Panc1 (cell line): ENCODE measurements at regions not wholly inside any gene's neighbourhood (a gene's known extent, or its start where the extent isn't known, plus 50 kb on each side); places are given as distances from the start of the nearest gene placed in this dataset.
"Not testable (repeated sequence)": the region's sequence is repeated elsewhere in the genome, so short reads cannot be mapped to it uniquely, and the experiment has no call there.

Experiments
- ATAC-seq: fragments of 200-7000 bp; cut with Tn5 transposase; 2 replicates; pipeline ENCODE4 v1.9.1; 2020; ENCODE audit warnings: mild to moderate bottlenecking, moderate library complexity
- BruUV-seq: library from RNA; stranded (reverse); fragments of 400-500 nt; replicated peaks from 2 replicates; lab custom pipeline; 2021; lab: Mats Ljungman, UMichigan
- CTCF ChIA-PET: fragments of 300-600 bp; sonication (Branson Sonifier 250); formaldehyde crosslinking; loops from one replicate; lab custom pipeline; 2022; ENCODE audit warnings: antibody characterized with exemption; lab: Charles Lee
- POLR2A ChIA-PET: fragments of 300-600 bp; sonication (Branson Sonifier 250); formaldehyde crosslinking; loops from one replicate; lab custom pipeline; 2022; ENCODE audit warnings: antibody characterized with exemption; lab: Charles Lee
- DNase-seq: peaks from one replicate; pipeline ENCODE4 v3.0.0-alpha.2; 2010; ENCODE audit warnings: low read depth, low spot score
- H3K27ac ChIP-seq: 2 replicates; pipeline ENCODE4 v1.5.1; 2011; ENCODE audit warnings: mild to moderate bottlenecking, low read length, inconsistent platforms
- H3K27me3 ChIP-seq: fragments of 200-500 bp; sonication (Bioruptor generic); 2 replicates; pipeline ENCODE4 v1.6.0; 2014; ENCODE audit warnings: low read length, inconsistent platforms; ENCODE audit not compliant: control insufficient read depth, insufficient read depth
- H3K36me3 ChIP-seq: fragments of 200-500 bp; sonication (Bioruptor generic); 2 replicates; pipeline ENCODE4 v1.5.1; 2014; ENCODE audit warnings: inconsistent platforms, mild to moderate bottlenecking, low read length, moderate library complexity; ENCODE audit not compliant: control insufficient read depth, insufficient read depth
- H3K4me1 ChIP-seq: 2 replicates; pipeline ENCODE4 v1.5.1; 2011; ENCODE audit warnings: inconsistent platforms, mild to moderate bottlenecking, low read length, moderate library complexity; ENCODE audit not compliant: control insufficient read depth, insufficient read depth
- H3K4me3 ChIP-seq, 2 experiments: 2 replicates each; pipeline ENCODE4 v1.5.1; 2011 to 2012; ENCODE audit warnings: low read depth in 2 of 2, low read length in 2 of 2, mild to moderate bottlenecking in 2 of 2, inconsistent platforms in 1 of 2, moderate library complexity in 1 of 2
- H3K9me3 ChIP-seq: fragments of 200-500 bp; sonication (Bioruptor generic); 2 replicates; pipeline ENCODE4 v1.5.1; 2014; ENCODE audit warnings: low read depth, mild to moderate bottlenecking, inconsistent platforms, low read length, moderate library complexity; ENCODE audit not compliant: control insufficient read depth, insufficient read depth
- POLR2AphosphoS5 ChIP-seq: IDR thresholded peaks from 2 replicates; pipeline ENCODE4 v1.6.1; 2012; ENCODE audit warnings: mild to moderate bottlenecking, low read depth, low read length, moderate library complexity
- SIN3A ChIP-seq: IDR thresholded peaks from 2 replicates; pipeline ENCODE4 v1.6.1; 2012; ENCODE audit warnings: low read depth, mild to moderate bottlenecking, low read length, moderate library complexity, borderline replicate concordance; ENCODE audit not compliant: insufficient read depth
- TCF7L2 ChIP-seq: IDR thresholded peaks from 2 replicates; pipeline ENCODE4 v1.6.1; 2011; ENCODE audit warnings: mild to moderate bottlenecking, low read depth, low read length, inconsistent platforms
- in situ Hi-C: cut with HindIII; loops from 2 replicates; pipeline ENCODE4 v1.10.0; 2016; ENCODE audit warnings: low sequenced_read_pairs, low pct_unique_long_range_greater_than_20kb
- intact Hi-C: fragments of 100-400 bp; cut with micrococcal nuclease; formaldehyde crosslinking; loops from one replicate; pipeline ENCODE4 v1.10.0; 2022; ENCODE audit not compliant: unreplicated experiment
- TF ChIP-seq, protein P1 (sequence below): fragments of 450-650 bp; IDR thresholded peaks from 2 replicates; pipeline ENCODE4 v1.5.1; 2017; ENCODE audit warnings: mild to moderate bottlenecking
- TF ChIP-seq, protein P2 (sequence below), 2 experiments: IDR thresholded peaks; 2 replicates each; pipeline ENCODE4 v1.6.1; 2011 to 2012; ENCODE audit warnings: low read depth in 2 of 2, control low read depth in 1 of 2, low read length in 1 of 2, mild to moderate bottlenecking in 1 of 2, moderate library complexity in 1 of 2; ENCODE audit not compliant: insufficient read depth in 1 of 2

- ATAC-seq = no peak
- Histone ChIP-seq H3K4me3 (no peak overlapping the region), H3K9me3 (no peaks in the 10 kb centered on the region), H3K27me3 (no peaks in the 10 kb centered on the region), H3K36me3 (no peaks in the 10 kb centered on the region), H3K4me1 (no peaks in the 10 kb centered on the region), H3K27ac (no peak overlapping the region)
- BruUV-seq = no TSS peak
- DNase-seq = no peak
- TF ChIP-seq, protein P1, sequence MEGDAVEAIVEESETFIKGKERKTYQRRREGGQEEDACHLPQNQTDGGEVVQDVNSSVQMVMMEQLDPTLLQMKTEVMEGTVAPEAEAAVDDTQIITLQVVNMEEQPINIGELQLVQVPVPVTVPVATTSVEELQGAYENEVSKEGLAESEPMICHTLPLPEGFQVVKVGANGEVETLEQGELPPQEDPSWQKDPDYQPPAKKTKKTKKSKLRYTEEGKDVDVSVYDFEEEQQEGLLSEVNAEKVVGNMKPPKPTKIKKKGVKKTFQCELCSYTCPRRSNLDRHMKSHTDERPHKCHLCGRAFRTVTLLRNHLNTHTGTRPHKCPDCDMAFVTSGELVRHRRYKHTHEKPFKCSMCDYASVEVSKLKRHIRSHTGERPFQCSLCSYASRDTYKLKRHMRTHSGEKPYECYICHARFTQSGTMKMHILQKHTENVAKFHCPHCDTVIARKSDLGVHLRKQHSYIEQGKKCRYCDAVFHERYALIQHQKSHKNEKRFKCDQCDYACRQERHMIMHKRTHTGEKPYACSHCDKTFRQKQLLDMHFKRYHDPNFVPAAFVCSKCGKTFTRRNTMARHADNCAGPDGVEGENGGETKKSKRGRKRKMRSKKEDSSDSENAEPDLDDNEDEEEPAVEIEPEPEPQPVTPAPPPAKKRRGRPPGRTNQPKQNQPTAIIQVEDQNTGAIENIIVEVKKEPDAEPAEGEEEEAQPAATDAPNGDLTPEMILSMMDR = no peak
- TF ChIP-seq SIN3A (no peak), TCF7L2 (no peak), POLR2AphosphoS5 (no peak)
- TF ChIP-seq, protein P2, sequence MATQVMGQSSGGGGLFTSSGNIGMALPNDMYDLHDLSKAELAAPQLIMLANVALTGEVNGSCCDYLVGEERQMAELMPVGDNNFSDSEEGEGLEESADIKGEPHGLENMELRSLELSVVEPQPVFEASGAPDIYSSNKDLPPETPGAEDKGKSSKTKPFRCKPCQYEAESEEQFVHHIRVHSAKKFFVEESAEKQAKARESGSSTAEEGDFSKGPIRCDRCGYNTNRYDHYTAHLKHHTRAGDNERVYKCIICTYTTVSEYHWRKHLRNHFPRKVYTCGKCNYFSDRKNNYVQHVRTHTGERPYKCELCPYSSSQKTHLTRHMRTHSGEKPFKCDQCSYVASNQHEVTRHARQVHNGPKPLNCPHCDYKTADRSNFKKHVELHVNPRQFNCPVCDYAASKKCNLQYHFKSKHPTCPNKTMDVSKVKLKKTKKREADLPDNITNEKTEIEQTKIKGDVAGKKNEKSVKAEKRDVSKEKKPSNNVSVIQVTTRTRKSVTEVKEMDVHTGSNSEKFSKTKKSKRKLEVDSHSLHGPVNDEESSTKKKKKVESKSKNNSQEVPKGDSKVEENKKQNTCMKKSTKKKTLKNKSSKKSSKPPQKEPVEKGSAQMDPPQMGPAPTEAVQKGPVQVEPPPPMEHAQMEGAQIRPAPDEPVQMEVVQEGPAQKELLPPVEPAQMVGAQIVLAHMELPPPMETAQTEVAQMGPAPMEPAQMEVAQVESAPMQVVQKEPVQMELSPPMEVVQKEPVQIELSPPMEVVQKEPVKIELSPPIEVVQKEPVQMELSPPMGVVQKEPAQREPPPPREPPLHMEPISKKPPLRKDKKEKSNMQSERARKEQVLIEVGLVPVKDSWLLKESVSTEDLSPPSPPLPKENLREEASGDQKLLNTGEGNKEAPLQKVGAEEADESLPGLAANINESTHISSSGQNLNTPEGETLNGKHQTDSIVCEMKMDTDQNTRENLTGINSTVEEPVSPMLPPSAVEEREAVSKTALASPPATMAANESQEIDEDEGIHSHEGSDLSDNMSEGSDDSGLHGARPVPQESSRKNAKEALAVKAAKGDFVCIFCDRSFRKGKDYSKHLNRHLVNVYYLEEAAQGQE (IDR thresholded peaks at IDR 0.05; ENCODE audit: insufficient read depth in 1 of 2, low read depth in 2 of 2, low read length in 1 of 2) = no peak
- CTCF ChIA-PET = no interaction called here
- in situ Hi-C loops (no loop called here), intact Hi-C loops (no loop called here)
- POLR2A ChIA-PET = no interaction called here
These were observed 207.0 kb downstream of the TMEM121 start for GRCh38 chr14:105733081-105734065.

DNA sequence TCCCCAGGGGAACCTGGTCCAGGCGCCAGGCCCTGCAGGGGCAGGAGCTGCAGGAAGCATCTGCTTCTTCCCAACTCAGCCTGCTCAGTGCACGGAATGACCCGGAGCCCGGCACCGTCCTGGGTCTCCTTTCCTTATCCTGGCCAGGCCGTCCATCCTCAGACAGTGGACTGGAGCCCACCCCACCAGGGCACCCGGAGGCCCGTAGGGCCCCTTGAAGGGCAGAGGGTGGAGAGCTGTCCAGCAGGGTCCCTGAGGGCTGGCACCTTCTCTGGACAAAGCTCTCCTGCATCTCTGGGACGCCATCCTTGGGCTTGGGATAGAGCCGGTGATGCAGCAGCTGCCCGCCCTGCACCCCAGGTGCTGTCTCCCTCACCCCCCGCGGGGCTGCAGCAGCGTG, 207.9 kb downstream of the TMEM121 start:
- CTCF ChIA-PET, H3K4me3 ChIP-seq, H3K36me3 ChIP-seq, intact Hi-C loops, DNase-seq, H3K9me3 ChIP-seq, H3K4me1 ChIP-seq, H3K27ac ChIP-seq, BruUV-seq, POLR2A ChIA-PET, in situ Hi-C loops, H3K27me3 ChIP-seq: not testable (repeated sequence)
- peak; percentile 56; the same call in 1 of the 2 replicates for ATAC-seq

GRCh38 chr14:105736331-105736730, 209.9 kb downstream of the TMEM121 start:
- not testable (repeated sequence) for BruUV-seq

More at GRCh38 chr14:105736331-105736730, 209.9 kb downstream of the TMEM121 start:
- ATAC-seq, H3K4me1 ChIP-seq, H3K36me3 ChIP-seq, H3K27me3 ChIP-seq, POLR2A ChIA-PET, in situ Hi-C loops, intact Hi-C loops, H3K4me3 ChIP-seq, H3K27ac ChIP-seq, DNase-seq, H3K9me3 ChIP-seq, CTCF ChIA-PET: not testable (repeated sequence)
